ENCODE measurements at regions not wholly inside any gene's neighbourhood (a gene's known extent, or its start where the extent isn't known, plus 50 kb on each side); places are given as distances from the start of the nearest gene placed in this dataset.
"Not testable (repeated sequence)": the region's sequence is repeated elsewhere in the genome, so short reads cannot be mapped to it uniquely, and the experiment has no call there.

DNA sequence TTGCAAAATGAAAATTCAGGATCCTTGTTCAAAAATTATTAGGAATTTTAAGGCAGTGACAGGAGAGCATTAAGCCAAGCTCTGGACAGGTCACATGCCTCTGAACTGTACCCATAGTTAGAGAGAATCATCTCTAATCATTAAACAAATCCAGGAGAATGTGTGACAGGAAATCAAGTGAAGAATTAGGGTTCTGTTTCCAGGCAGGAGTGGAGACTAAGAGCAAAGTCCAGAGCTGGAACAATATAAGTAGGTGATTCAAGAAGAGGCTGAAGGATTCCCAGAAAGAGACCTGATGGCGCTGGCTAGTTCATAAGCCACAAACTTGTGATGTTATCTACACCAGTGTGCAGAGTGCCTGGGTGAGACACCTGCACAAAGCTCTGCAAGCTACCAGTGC, 104.6 kb upstream of the PRKG2 start:
- no peak for DNase-seq (ENCODE audit: low read depth in 2 of 2, low spot score in 1 of 2)

DNA sequence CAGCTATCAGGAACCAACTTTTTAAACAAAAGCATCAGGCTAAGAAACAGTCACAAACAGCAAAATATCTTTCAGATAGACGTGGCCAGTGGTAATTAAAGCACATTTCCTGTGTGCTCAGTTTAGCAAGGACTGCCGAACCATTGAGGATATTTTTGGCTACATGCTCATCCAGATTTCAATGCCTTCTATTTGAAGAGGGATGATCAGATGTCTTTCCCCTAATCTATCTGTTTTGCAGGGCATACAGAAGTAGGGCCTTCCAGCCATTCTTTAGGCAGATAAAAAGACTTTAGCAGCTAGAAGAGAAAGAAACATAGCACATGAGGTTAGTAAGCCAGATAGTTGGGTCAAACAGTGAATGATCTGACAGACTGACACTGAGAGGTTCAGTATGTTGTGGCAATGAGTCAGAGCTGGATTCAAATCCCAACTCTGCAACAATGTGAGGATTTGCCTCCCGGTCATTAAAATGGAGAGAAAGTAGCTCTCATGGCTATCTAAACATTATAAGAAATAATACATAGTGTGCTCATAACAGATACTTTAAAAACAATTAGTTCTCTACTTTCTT, 100.0 kb upstream of the PRKG2 start:
- DNase-seq (ENCODE audit: low read depth in 2 of 2, low spot score in 1 of 2) = no peak

DNA sequence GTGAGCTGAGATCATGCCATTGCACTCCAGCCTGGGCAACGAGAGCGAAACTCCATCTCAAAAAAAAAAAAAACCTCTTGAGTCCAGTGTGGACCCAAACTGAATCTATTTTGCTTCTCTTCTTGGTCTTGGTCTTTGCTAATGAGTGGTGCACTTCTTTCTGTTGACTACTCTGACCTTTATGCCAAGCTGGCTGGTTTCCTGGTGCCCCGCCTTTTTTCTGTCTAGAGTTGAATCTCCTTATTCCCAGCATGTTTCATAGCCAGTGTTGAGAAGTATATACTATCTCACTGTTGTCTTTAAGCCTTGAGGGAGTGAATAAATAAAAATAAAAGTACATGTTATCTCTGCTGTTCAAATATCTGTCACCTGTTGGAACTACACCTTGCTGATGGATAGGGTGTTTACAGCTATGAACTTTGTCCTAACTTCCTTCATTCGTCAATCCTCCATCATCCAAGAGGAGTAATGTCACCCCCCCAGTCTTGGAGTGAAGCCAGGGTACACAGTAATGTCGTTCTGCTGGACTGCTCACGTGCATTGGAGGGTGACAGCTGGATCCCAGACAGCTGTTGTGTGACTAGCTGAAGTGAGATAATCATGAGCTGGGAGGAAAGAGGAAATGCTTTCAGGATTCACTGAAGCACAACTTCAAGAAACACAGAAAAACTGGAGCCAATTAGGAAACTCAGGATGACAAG, 99.3 kb upstream of the PRKG2 start:
- no peak for DNase-seq (ENCODE audit: low read depth in 2 of 2, low spot score in 1 of 2)

DNA sequence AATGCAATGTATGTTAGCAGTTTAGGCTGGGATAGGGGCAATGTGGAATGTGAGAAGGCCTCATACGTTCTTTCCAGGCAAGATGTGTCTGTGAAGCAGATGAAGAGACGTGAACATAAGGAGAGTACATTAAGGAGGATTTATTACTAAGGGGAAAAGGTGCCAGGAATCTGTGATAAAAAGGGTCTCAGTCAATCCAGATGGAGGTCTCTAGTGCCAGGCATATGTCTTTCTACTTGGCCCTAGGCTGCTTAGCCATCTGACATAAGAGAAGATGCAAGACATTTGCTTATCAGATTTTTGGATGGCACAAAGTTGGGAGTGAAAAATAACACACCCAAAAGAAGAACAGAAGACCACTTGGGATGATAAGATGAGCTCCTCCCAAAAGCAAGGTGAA, 93.0 kb upstream of the PRKG2 start:
- no peak for DNase-seq (ENCODE audit: low read depth in 2 of 2, low spot score in 1 of 2)

DNA sequence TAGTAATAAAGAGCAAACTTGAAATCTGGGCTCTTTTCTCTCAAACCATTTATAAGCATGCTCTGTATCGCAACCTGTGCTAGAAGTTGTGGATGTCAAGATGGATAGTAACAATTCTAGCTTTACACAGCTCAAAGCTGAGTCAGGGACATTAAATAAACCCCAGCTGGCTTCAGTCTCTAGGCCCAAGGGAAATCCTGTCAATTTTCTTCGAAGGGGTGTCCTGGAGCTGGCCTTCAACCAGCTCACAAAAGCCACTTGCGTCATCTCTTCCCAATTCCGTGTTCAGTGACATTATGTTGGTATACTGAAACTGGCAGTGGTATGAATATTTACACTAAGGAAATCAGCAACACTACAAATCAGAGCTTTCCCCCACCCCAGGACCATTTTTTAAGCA, 89.8 kb upstream of the PRKG2 start:
- DNase-seq (ENCODE audit: low read depth in 2 of 2, low spot score in 1 of 2) = no peak

DNA sequence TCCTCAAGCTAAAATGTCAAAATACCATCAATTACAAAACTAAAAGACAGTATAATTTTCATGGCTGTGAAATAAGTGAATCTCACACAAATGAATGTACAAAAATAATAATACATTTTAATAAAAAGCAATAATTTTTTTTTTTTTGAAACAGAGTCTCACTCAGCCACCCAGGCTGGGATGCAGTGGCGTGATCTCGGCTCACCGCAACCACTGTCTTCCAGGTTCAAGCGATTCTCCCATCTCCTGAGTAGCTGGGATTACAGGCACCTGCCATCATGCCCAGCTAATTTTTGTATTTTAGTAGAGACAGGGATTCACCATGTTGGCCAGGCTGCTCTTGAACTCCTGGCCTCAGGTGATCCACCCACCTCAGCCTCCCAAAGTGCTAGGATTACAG, 85.3 kb upstream of the PRKG2 start:
- DNase-seq (ENCODE audit: low read depth in 2 of 2, low spot score in 1 of 2) = not testable (repeated sequence)

DNA sequence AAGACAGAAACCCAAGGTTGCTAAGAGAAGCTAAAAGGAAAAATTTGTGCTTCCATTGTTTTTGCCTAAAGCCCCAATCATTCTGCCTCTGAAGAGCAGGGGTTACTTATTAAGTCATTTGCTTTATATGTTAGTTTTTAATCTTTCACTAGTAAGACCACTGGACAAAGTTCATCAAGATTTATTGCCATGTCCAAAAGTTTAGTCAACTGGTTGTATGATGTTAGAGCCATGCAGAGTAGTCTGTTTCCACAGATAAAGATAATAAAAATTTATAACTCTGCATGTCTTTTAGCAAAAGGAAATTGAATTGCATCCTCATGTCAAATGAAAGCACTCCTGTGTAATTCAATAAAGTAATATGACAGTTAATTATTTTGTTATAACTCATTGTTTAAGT, 75.8 kb upstream of the PRKG2 start:
- DNase-seq (ENCODE audit: low read depth in 2 of 2, low spot score in 1 of 2) = no peak

DNA sequence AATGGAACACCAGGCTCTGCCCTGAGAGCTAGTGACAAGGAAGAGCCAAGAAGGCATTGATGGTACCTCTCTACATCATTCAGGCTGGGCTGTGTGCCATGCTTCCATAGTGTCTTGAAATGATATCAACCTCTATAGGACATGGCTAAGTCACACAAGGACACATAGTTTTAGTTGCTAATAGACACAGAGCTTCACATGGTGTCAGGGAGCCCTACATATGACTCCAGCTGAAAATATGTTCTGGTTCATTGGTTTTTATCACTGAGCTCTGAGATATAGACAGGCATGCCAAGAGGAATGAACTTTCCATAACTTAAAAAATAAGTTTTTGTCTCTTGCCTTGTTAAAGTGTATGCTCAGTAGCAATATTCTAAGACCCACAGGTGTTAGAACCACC, 72.1 kb upstream of the PRKG2 start:
- no peak for DNase-seq (ENCODE audit: low read depth in 2 of 2, low spot score in 1 of 2)

DNA sequence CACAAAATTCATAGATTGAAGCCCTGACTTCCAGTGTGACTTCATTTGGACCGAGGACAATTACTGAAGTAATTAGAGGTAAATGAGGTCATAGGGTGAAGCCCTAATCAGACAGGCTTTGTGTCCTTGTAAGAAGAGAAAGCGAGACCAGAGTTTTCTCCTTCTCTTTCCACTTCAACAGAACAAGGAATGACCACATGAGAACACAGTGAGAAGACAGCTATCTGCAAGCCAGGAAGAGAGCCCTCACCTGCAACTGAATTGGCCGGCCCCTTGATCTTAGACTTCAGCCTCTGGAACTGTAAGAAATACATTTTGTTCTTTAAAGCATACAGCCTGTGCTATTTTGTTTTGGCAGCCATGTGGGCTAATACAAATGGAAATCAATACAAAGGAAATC, 67.1 kb upstream of the PRKG2 start:
- no peak for DNase-seq (ENCODE audit: low read depth in 2 of 2, low spot score in 1 of 2)

DNA sequence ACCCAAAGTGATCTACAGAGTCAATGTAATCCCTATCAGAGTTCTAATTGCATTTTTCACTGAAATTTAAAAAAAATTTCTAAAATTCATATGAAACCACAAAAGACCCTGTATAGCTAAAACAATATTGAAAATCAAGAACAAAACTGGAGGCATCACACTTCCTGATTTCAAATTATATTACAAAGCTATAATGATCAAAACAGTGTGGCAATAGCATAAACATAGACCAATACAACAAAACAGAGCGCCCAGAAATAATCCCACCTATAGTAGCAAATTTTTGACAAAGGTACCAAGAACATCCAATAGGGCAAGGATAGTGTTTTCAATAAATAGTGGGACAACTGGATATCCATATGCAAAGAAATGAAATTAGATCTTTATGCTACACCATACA, 59.4 kb upstream of the PRKG2 start:
- DNase-seq (ENCODE audit: low read depth in 2 of 2, low spot score in 1 of 2) = no peak

DNA sequence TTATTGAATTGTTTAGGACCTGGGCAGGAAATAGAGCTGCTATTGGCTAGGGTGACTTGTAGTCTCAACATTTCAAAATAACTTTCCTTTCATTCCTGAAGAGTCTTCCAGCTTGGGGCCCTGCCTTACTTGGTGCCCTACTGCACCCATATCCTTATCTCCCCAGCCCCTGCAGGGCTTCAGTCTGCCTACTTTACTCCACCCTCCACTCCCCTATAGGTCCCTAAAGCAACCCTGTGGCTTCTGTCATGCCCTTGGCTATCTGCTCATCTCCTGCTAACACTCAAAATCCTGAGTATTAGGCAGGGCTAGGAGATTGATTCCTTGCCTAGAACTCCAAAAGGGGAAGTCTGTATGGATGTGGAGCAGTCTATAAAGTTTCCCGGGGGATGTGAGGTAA, 57.6 kb upstream of the PRKG2 start:
- no peak for DNase-seq (ENCODE audit: low read depth in 2 of 2, low spot score in 1 of 2)

All from stimulated activated CD8-positive, alpha-beta memory T cell treated with anti-CD3 and anti-CD28 coated beads, Interleukin-4, amount 100 ng/mL, for 1 hour (primary cell).